Panc1 (cell line): ENCODE measurements at regions not wholly inside any gene's neighbourhood (a gene's known extent, or its start where the extent isn't known, plus 50 kb on each side); places are given as distances from the start of the nearest gene placed in this dataset.

Experiments
- ATAC-seq: fragments of 200-7000 bp; cut with Tn5 transposase; 2 replicates; pipeline ENCODE4 v1.9.1; 2020; ENCODE audit warnings: mild to moderate bottlenecking, moderate library complexity
- BruUV-seq: library from RNA; stranded (reverse); fragments of 400-500 nt; replicated peaks from 2 replicates; lab custom pipeline; 2021; lab: Mats Ljungman, UMichigan
- CTCF ChIA-PET: fragments of 300-600 bp; sonication (Branson Sonifier 250); formaldehyde crosslinking; loops from one replicate; lab custom pipeline; 2022; ENCODE audit warnings: antibody characterized with exemption; lab: Charles Lee
- POLR2A ChIA-PET: fragments of 300-600 bp; sonication (Branson Sonifier 250); formaldehyde crosslinking; loops from one replicate; lab custom pipeline; 2022; ENCODE audit warnings: antibody characterized with exemption; lab: Charles Lee
- DNase-seq: peaks from one replicate; pipeline ENCODE4 v3.0.0-alpha.2; 2010; ENCODE audit warnings: low read depth, low spot score
- H3K27ac ChIP-seq: 2 replicates; pipeline ENCODE4 v1.5.1; 2011; ENCODE audit warnings: mild to moderate bottlenecking, low read length, inconsistent platforms
- H3K27me3 ChIP-seq: fragments of 200-500 bp; sonication (Bioruptor generic); 2 replicates; pipeline ENCODE4 v1.6.0; 2014; ENCODE audit warnings: low read length, inconsistent platforms; ENCODE audit not compliant: control insufficient read depth, insufficient read depth
- H3K36me3 ChIP-seq: fragments of 200-500 bp; sonication (Bioruptor generic); 2 replicates; pipeline ENCODE4 v1.5.1; 2014; ENCODE audit warnings: inconsistent platforms, mild to moderate bottlenecking, low read length, moderate library complexity; ENCODE audit not compliant: control insufficient read depth, insufficient read depth
- H3K4me1 ChIP-seq: 2 replicates; pipeline ENCODE4 v1.5.1; 2011; ENCODE audit warnings: inconsistent platforms, mild to moderate bottlenecking, low read length, moderate library complexity; ENCODE audit not compliant: control insufficient read depth, insufficient read depth
- H3K4me3 ChIP-seq, 2 experiments: 2 replicates each; pipeline ENCODE4 v1.5.1; 2011 to 2012; ENCODE audit warnings: low read depth in 2 of 2, low read length in 2 of 2, mild to moderate bottlenecking in 2 of 2, inconsistent platforms in 1 of 2, moderate library complexity in 1 of 2
- H3K9me3 ChIP-seq: fragments of 200-500 bp; sonication (Bioruptor generic); 2 replicates; pipeline ENCODE4 v1.5.1; 2014; ENCODE audit warnings: low read depth, mild to moderate bottlenecking, inconsistent platforms, low read length, moderate library complexity; ENCODE audit not compliant: control insufficient read depth, insufficient read depth
- CTCF ChIP-seq: fragments of 450-650 bp; IDR thresholded peaks from 2 replicates; pipeline ENCODE4 v1.5.1; 2017; ENCODE audit warnings: mild to moderate bottlenecking
- POLR2AphosphoS5 ChIP-seq: IDR thresholded peaks from 2 replicates; pipeline ENCODE4 v1.6.1; 2012; ENCODE audit warnings: mild to moderate bottlenecking, low read depth, low read length, moderate library complexity
- REST ChIP-seq, 2 experiments: IDR thresholded peaks; 2 replicates each; pipeline ENCODE4 v1.6.1; 2011 to 2012; ENCODE audit warnings: low read depth in 2 of 2, control low read depth in 1 of 2, low read length in 1 of 2, mild to moderate bottlenecking in 1 of 2, moderate library complexity in 1 of 2; ENCODE audit not compliant: insufficient read depth in 1 of 2
- SIN3A ChIP-seq: IDR thresholded peaks from 2 replicates; pipeline ENCODE4 v1.6.1; 2012; ENCODE audit warnings: low read depth, mild to moderate bottlenecking, low read length, moderate library complexity, borderline replicate concordance; ENCODE audit not compliant: insufficient read depth
- TCF7L2 ChIP-seq: IDR thresholded peaks from 2 replicates; pipeline ENCODE4 v1.6.1; 2011; ENCODE audit warnings: mild to moderate bottlenecking, low read depth, low read length, inconsistent platforms
- in situ Hi-C: cut with HindIII; loops from 2 replicates; pipeline ENCODE4 v1.10.0; 2016; ENCODE audit warnings: low sequenced_read_pairs, low pct_unique_long_range_greater_than_20kb
- intact Hi-C: fragments of 100-400 bp; cut with micrococcal nuclease; formaldehyde crosslinking; loops from one replicate; pipeline ENCODE4 v1.10.0; 2022; ENCODE audit not compliant: unreplicated experiment

- H3K4me3 ChIP-seq, result no peak overlapping the region
- BruUV-seq, result no TSS peak
These were observed 73.9 kb upstream of the PRMT8 start for GRCh38 chr12:3417113-3417512.

GRCh38 chr12:3417937-3418462 is 73.0 kb upstream of the PRMT8 start:
- ChIA-PET CTCF (no interaction called here), POLR2A (no interaction called here)
- Histone ChIP-seq H3K4me1 (no peaks in the 10 kb centered on the region), H3K9me3 (no peaks in the 10 kb centered on the region), H3K27me3 (no peaks in the 10 kb centered on the region), H3K4me3 (no peak overlapping the region), H3K27ac (no peak overlapping the region), H3K36me3 (no peaks in the 10 kb centered on the region)
- intact Hi-C loops, result no loop called here
- ATAC-seq, result no peak
- DNase-seq, result no peak
- TF ChIP-seq POLR2AphosphoS5, result no peak
- no peak for TF ChIP-seq CTCF
- no peak for TF ChIP-seq SIN3A
- no peak for TF ChIP-seq REST (IDR thresholded peaks at IDR 0.05; ENCODE audit: insufficient read depth in 1 of 2, low read depth in 2 of 2, low read length in 1 of 2)
- TF ChIP-seq TCF7L2, result no peak
- no TSS peak for BruUV-seq
- in situ Hi-C loops, result no loop called here

More at GRCh38 chr12:3417113-3417512, 73.9 kb upstream of the PRMT8 start:
- DNase-seq (no peak), ATAC-seq (no peak)
- Histone ChIP-seq H3K27me3 (no peaks in the 10 kb centered on the region), H3K27ac (no peak overlapping the region), H3K4me1 (no peaks in the 10 kb centered on the region), H3K9me3 (no peaks in the 10 kb centered on the region), H3K36me3 (no peaks in the 10 kb centered on the region)
- TF ChIP-seq REST (IDR thresholded peaks at IDR 0.05; ENCODE audit: insufficient read depth in 1 of 2, low read depth in 2 of 2, low read length in 1 of 2) (no peak), TCF7L2 (no peak), SIN3A (no peak), POLR2AphosphoS5 (no peak), CTCF (no peak)
- ChIA-PET CTCF (no interaction called here), POLR2A (no interaction called here)
- in situ Hi-C loops, result no loop called here
- intact Hi-C loops, result no loop called here
